Fibroblast of lung (primary cell): ENCODE measurements at regions not wholly inside any gene's neighbourhood (a gene's known extent, or its start where the extent isn't known, plus 50 kb on each side); places are given as distances from the start of the nearest gene placed in this dataset.

Experiments used
- CTCF ChIP-seq, 2 donors: IDR thresholded peaks in 1 of 2; conservative IDR thresholded peaks in 1 of 2; 1 replicate in 1 of 2; 2 replicates in 1 of 2; pipeline ENCODE4 v1.5.1; 2011 to 2012; ENCODE audit warnings: low read length in 2 of 2, control low read depth in 1 of 2, inconsistent platforms in 1 of 2, low read depth in 1 of 2, mild to moderate bottlenecking in 1 of 2
- EZH2 ChIP-seq: IDR thresholded peaks from 2 replicates; pipeline ENCODE4 v1.5.1; 2012; ENCODE audit warnings: low read length, control low read depth, mild to moderate bottlenecking; ENCODE audit errors: missing control alignments

- TF ChIP-seq CTCF (conservative IDR thresholded peaks at IDR 0.05 in 1 of 2, IDR thresholded peaks at IDR 0.05 in 1 of 2; ENCODE audit: low read depth in 1 of 2, low read length in 2 of 2) (no peak), EZH2 (no peak)
Observed at GRCh38 chr7:20556091-20556490, 59.4 kb upstream of the ABCB5 start.
